ENCODE measurements at regions not wholly inside any gene's neighbourhood (a gene's known extent, or its start where the extent isn't known, plus 50 kb on each side); places are given as distances from the start of the nearest gene placed in this dataset.
"Not testable (repeated sequence)": the region's sequence is repeated elsewhere in the genome, so short reads cannot be mapped to it uniquely, and the experiment has no call there.

GRCh38 chrX:55142206-55142918 lies 53.5 kb downstream of the PAGE2 start:
- DNase-seq, result no peak

GRCh38 chrX:55142919-55143310 lies 54.1 kb downstream of the PAGE2 start:
- DNase-seq, result no peak

DNA sequence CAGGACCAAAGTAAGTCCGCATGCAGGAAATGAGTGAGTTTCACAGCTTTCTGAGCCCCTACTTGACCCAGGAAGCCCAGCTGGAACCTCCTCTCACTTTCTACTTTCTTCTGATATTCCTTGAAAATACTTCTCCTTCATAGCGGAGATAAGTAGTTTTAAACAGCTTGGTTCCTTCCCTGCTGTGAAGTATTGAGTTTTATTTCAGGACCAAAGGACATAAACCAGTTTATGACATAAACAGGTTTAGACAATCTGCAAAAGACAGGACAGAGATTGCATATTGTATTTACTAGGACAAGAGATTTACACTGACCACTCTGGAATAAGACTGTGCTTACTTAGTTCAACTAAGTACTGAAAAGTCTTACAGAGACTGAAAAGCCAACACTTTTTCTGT lies 54.8 kb downstream of the PAGE2 start:
- no peak for DNase-seq

GRCh38 chrX:55144697-55145096 lies 55.9 kb downstream of the PAGE2 start:
- DNase-seq, result no peak

DNA sequence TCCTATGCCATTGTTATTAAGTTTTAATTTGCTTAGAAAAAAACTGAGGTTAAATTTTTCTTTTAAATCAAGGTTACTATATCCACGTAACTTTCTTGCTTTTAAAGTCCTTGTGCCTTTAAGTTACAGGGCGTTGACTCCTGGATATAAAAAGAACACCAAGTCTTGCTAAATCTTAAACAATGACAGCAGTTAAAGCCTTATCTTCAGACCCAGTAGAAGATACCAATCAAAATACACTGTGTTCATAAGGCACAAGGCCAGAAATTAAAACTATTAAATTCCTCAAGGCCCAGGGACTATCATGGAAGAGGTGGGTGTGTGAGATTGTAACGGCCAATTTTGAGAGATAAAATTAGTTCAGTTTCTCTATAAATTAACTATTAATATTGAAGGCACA lies 60.4 kb downstream of the PAGE2 start:
- DNase-seq, result no peak

DNA sequence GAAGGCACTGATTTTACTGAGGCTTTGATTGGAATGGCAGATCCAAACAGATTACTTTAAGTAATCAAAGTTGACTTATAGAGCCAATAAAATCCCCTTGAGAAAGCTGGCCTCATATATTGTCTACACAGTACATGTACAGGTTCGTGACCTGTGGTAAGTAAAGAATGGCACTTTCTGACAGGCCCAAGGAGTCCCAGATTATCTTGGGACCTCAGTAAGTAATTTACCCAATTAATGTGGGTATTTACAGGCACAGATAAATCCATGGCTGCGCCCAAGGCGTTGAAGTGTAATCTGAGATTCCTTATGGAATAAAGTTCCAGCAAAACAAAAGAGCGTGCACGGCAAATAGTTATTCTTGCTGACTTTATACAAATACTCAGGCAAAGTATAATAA lies 62.4 kb downstream of the PAGE2 start:
- DNase-seq, result no peak

DNA sequence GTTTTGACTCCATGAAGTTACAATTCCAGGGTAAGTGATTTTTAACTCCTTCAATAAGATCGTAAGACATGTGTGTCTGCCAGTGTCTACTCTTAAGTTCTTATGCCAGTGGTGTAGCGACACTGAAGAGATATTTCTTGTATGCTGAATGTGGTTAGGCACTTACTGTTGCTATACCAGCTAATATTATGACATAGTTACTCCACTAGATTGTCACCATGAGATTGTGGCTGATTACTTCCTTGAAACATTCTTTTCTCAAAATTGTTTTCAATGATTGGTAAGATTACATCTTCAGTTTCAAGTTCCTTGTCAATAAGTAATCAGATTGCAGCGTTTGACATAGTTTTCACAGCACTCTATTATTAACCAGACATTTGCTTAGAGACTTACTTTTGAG lies 60.6 kb upstream of the PAGE5 start:
- peak; percentile 59 to 61 for DNase-seq

DNA sequence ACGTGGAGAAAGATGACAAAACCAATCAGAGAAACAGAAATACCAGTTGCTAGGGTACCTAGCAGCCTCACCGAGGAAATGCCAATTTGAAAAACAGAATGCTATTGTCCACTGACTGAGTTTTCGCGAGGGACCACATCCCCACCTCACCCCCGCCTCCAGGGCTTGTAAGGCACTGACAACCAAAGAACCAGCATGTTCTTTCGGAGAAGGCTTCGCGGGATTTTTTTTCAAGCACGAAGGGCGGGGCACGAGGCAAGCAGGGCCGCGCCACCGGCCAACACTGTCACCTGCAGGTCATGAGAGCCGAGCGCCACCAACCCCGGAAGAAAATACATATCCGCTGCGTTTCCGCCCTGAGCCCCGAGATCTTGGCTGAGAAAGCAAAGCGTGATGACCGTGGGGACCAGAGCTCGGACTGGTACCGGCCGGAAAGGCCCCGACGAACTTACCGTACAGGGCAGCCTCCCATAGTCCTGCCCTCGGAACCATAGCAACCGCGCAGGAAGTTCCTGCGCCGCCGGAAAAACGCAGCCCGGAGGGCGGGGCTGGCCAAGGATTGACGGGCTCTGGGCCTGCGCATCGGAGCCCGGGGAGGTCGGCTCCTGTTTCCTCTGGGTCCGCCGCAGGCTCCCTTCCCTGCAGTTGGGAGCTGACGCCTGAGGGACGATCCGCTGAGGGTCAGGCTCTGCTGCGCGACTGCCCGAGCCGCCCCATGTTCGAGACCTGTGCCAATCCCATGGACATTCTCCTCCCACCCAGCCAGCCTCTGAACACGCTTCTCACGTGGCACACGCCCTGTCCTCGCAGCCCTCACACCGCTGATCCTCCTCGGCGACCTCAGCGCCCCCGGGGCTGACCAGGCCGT lies 59.2 kb upstream of the PAGE5 start:
- DNase-seq, result peak; percentile 79 to 81

DNA sequence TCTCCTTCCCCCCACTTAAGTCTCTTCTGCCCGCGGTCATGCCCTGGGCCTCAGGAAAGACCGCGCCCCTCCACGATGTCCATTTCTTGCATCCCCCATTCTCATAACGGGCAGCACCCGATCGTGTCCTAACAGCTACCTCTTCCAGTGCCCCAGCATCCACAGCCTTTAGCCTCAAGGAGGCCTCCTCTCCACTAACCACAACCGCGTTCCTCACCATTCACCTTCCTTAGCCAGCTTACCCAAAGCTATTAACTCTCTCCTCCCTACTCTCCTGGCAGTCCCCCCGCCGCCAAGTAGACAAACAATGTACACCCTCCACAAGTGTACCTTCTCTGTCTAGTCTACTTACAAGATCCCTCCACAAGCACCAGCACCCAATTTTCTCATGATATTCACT lies 58.6 kb upstream of the PAGE5 start:
- no peak for DNase-seq

GRCh38 chrX:55163171-55163570 lies 57.0 kb upstream of the PAGE5 start:
- DNase-seq, result no peak

DNA sequence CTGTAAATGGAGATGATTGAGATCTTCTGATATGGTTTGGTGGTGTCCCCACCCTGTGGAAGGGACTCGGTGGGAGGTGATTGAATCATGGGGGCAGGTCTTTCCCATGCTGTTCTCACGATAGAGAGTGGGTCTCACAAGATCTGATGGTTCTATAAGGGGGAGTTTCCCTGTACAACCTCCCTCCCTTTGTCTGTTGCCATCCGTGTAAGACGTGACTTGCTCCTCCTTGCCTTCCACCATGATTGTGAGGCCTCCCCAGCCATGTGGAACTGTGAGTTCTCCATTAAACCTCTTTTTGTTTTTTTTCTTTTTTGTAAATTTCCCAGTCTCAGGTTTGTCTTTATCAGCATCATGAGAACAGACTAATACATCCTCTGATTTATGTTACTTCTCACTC lies 55.1 kb upstream of the PAGE5 start:
- DNase-seq, result not testable (repeated sequence)

- no peak for DNase-seq
These were observed 52.9 kb upstream of the PAGE5 start for GRCh38 chrX:55167124-55167803.

- no peak for DNase-seq
These were observed 52.2 kb upstream of the PAGE5 start for GRCh38 chrX:55167901-55168300.

DNA sequence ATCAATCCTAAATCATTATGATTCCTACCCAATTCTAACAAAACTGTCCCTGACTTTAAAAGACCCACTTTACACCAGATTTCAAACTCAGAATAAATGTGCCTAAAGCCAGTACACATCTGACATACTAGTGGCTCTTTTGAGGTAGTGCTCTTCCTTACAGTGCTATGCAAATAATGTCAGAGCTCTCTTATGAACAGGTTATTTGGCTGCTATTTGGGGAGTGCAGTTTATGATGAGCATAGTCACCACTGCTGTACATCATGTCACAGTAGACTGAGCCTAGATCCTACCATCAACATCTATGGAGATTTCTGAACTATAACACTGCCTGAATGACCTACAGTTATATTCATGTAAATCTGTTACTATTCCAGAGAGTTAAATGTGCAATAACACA lies 50.4 kb upstream of the PAGE5 start:
- DNase-seq, result no peak

All from AML-193 (cell line).